H1 (cell line): ENCODE measurements at regions not wholly inside any gene's neighbourhood (a gene's known extent, or its start where the extent isn't known, plus 50 kb on each side); places are given as distances from the start of the nearest gene placed in this dataset.

ENCODE experiments used
- CTCF ChIA-PET: fragments of 300-600 bp; sonication (Branson Sonifier 250); formaldehyde crosslinking; loops from one replicate; lab custom pipeline; 2021; ENCODE audit not compliant: partially characterized antibody; lab: Charles Lee
- POLR2A ChIA-PET: fragments of 300-600 bp; sonication (Branson Sonifier 250); formaldehyde crosslinking; loops from one replicate; lab custom pipeline; 2021; ENCODE audit warnings: inconsistent platforms; ENCODE audit not compliant: partially characterized antibody; lab: Charles Lee
- DNase-seq, 2 experiments: peaks; one replicate each; pipeline versions ENCODE4 v3.0.0 to v3.0.0-alpha.2; 2010 to 2022; ENCODE audit warnings: low spot score in 2 of 2, low read depth in 1 of 2, mixed read lengths in 1 of 2
- FAIRE-seq: peaks from 2 replicates; lab custom pipeline; 2011; peaks lifted over from hg19 to GRCh38; lab: Jason Lieb, UNC
- H2AFZ ChIP-seq: 2 replicates; pipeline ENCODE4 v1.8.1; 2012; ENCODE audit warnings: low read length, inconsistent platforms
- H2AK5ac ChIP-seq: 2 replicates; pipeline ENCODE4 v1.6.1; 2013; ENCODE audit warnings: low read depth, low read length
- H2BK120ac ChIP-seq: replicated peaks from 2 replicates; pipeline ENCODE3; 2013; ENCODE audit warnings: low read depth, low read length, inconsistent platforms
- H2BK12ac ChIP-seq: 2 replicates; pipeline ENCODE4 v1.6.1; 2013; ENCODE audit warnings: low read depth, low read length
- H2BK15ac ChIP-seq: 2 replicates; pipeline ENCODE4 v1.6.1; 2013; ENCODE audit warnings: low read length
- H2BK20ac ChIP-seq: 2 replicates; pipeline ENCODE4 v1.6.1; 2013; ENCODE audit warnings: low read length
- H2BK5ac ChIP-seq: 2 replicates; pipeline ENCODE4 v1.6.1; 2013; ENCODE audit warnings: low read depth, low read length
- H3K14ac ChIP-seq: 2 replicates; pipeline ENCODE4 v1.6.1; 2013; ENCODE audit warnings: inconsistent platforms; ENCODE audit not compliant: insufficient read length
- H3K18ac ChIP-seq: 2 replicates; pipeline ENCODE4 v1.6.1; 2013; ENCODE audit warnings: low read length; ENCODE audit errors: extremely low read depth
- H3K23ac ChIP-seq: 2 replicates; pipeline ENCODE4 v1.6.1; 2013; ENCODE audit warnings: inconsistent platforms; ENCODE audit not compliant: insufficient read length
- H3K23me2 ChIP-seq: 2 replicates; pipeline ENCODE4 v1.6.1; 2013; ENCODE audit warnings: low read depth, low read length
- H3K27ac ChIP-seq: 2 replicates; pipeline ENCODE4 v1.6.1; 2011; ENCODE audit warnings: low read depth, low read length, inconsistent platforms
- H3K27me3 ChIP-seq, 4 experiments: replicated peaks in 1 of 4; 1 replicate in 1 of 4; 2 replicates in 3 of 4; pipeline versions ENCODE4 v1.6.1 to v1.8.1; 2011 to 2013; ENCODE audit warnings: low read length in 3 of 4, mild to moderate bottlenecking in 3 of 4, inconsistent platforms in 2 of 4, mixed read lengths in 2 of 4, moderate library complexity in 1 of 4; ENCODE audit not compliant: control insufficient read depth in 3 of 4, insufficient read depth in 3 of 4; ENCODE audit errors: extremely low read depth in 1 of 4
- H3K36me3 ChIP-seq, 4 experiments: 2 replicates each; pipeline versions ENCODE4 v1.6.1 to v1.8.1; 2011 to 2013; ENCODE audit warnings: mild to moderate bottlenecking in 4 of 4, low read length in 3 of 4, moderate library complexity in 2 of 4, control low read depth in 1 of 4, inconsistent platforms in 1 of 4; ENCODE audit not compliant: insufficient read depth in 4 of 4, control insufficient read depth in 2 of 4
- H3K4ac ChIP-seq: replicated peaks from 2 replicates; pipeline ENCODE3; 2013; ENCODE audit warnings: low read length, low read depth, mixed read lengths, inconsistent platforms; ENCODE audit not compliant: insufficient read length
- H3K4me1 ChIP-seq, 4 experiments: replicated peaks in 1 of 4; 1 replicate in 1 of 4; 2 replicates in 3 of 4; pipeline versions ENCODE4 v1.6.1 to v1.8.1; 2011 to 2013; ENCODE audit warnings: low read length in 3 of 4, inconsistent platforms in 2 of 4, mixed read lengths in 1 of 4; ENCODE audit not compliant: insufficient read depth in 4 of 4, control insufficient read depth in 3 of 4
- H3K4me2 ChIP-seq, 2 experiments: 2 replicates each; pipeline versions ENCODE4 v1.6.1 to v1.8.1; 2011 to 2013; ENCODE audit warnings: low read depth in 2 of 2, low read length in 2 of 2, control low read depth in 1 of 2, inconsistent platforms in 1 of 2, mild to moderate bottlenecking in 1 of 2; ENCODE audit not compliant: insufficient read depth in 1 of 2
- H3K4me3 ChIP-seq, 4 experiments: fragments of 200-600, 300-600 bp in 1 of 4; sonication (generic), shearing (Covaris generic), sonication (Bioruptor Twin) in 1 of 4; 2 replicates each; pipeline versions ENCODE4 v1.5.1 to v1.8.1; 2011 to 2016; ENCODE audit warnings: low read length in 4 of 4, low read depth in 3 of 4, control low read depth in 2 of 4, inconsistent platforms in 2 of 4, mild to moderate bottlenecking in 2 of 4, mixed read lengths in 1 of 4, moderate library complexity in 1 of 4; ENCODE audit not compliant: insufficient read depth in 2 of 4; ENCODE audit errors: extremely low read depth in 1 of 4
- H3K56ac ChIP-seq: replicated peaks from 2 replicates; pipeline ENCODE3; 2013; ENCODE audit warnings: low read depth, mild to moderate bottlenecking, mixed read lengths, low read length, inconsistent platforms; ENCODE audit not compliant: insufficient read length
- H3K79me1 ChIP-seq: 2 replicates; pipeline ENCODE4 v1.6.1; 2013; ENCODE audit warnings: low read depth, low read length, control low read depth
- H3K79me2 ChIP-seq, 2 experiments: 2 replicates each; pipeline versions ENCODE4 v1.6.1 to v1.8.1; 2012 to 2013; ENCODE audit warnings: low read length in 2 of 2, mild to moderate bottlenecking in 2 of 2, inconsistent platforms in 1 of 2; ENCODE audit not compliant: insufficient read depth in 2 of 2, control insufficient read depth in 1 of 2
- H3K9ac ChIP-seq, 4 experiments: replicated peaks in 1 of 4; 1 replicate in 1 of 4; 2 replicates in 3 of 4; pipeline versions ENCODE4 v1.6.1 to v1.8.1; 2011 to 2013; ENCODE audit warnings: low read depth in 3 of 4, low read length in 3 of 4, control low read depth in 2 of 4, mild to moderate bottlenecking in 2 of 4, moderate library complexity in 2 of 4, inconsistent platforms in 1 of 4; ENCODE audit errors: extremely low read depth in 1 of 4
- H3K9me3 ChIP-seq, 2 experiments: 2 replicates each; pipeline versions ENCODE4 v1.6.1 to v1.8.1; 2012 to 2013; ENCODE audit warnings: mild to moderate bottlenecking in 2 of 2, moderate library complexity in 2 of 2, control low read depth in 1 of 2, inconsistent platforms in 1 of 2, low read depth in 1 of 2, low read length in 1 of 2, mixed read lengths in 1 of 2; ENCODE audit not compliant: insufficient read depth in 2 of 2
- H4K20me1 ChIP-seq, 2 experiments: replicated peaks in 1 of 2; 2 replicates each; pipeline versions ENCODE3 to v1.8.1; 2011 to 2013; ENCODE audit warnings: inconsistent platforms in 2 of 2, low read length in 2 of 2, mild to moderate bottlenecking in 1 of 2; ENCODE audit not compliant: insufficient read depth in 2 of 2, control insufficient read depth in 1 of 2
- H4K5ac ChIP-seq: 2 replicates; pipeline ENCODE4 v1.6.1; 2013; ENCODE audit warnings: low read length, low read depth, mixed read lengths, inconsistent platforms; ENCODE audit not compliant: insufficient read length
- H4K8ac ChIP-seq: 2 replicates; pipeline ENCODE4 v1.8.0; 2013; ENCODE audit warnings: mild to moderate bottlenecking, moderate library complexity, low read length, inconsistent platforms; ENCODE audit not compliant: insufficient read depth; ENCODE audit errors: extremely low read depth
- H4K91ac ChIP-seq: replicated peaks from 2 replicates; pipeline ENCODE3; 2013; ENCODE audit warnings: low read length, mixed read lengths, inconsistent platforms; ENCODE audit not compliant: insufficient read length
- ASH2L ChIP-seq: fragments of 200-600, 300-600 bp; sonication (generic); IDR thresholded peaks from one replicate; pipeline ENCODE4 v1.7.1; 2017; ENCODE audit warnings: low read length
- BCL11A ChIP-seq, 2 experiments: IDR thresholded peaks; one replicate each; pipeline ENCODE4 v1.6.1; 2011; ENCODE audit warnings: low read depth in 2 of 2, low read length in 2 of 2, mild to moderate bottlenecking in 2 of 2
- CBX5 ChIP-seq: fragments of 300-800, 300-1000 bp; sonication (generic); IDR thresholded peaks from 2 replicates; pipeline ENCODE4 v1.7.1; 2016; ENCODE audit warnings: antibody characterized with exemption, low read length, low read depth
- JUND ChIP-seq: IDR thresholded peaks from 2 replicates; pipeline ENCODE4 v1.6.1; 2011; ENCODE audit warnings: mild to moderate bottlenecking, improper control_type of control experiment, low read length
- KDM1A ChIP-seq: fragments of 200-600, 300-600 bp; sonication (generic); IDR thresholded peaks from 2 replicates; pipeline ENCODE4 v1.7.1; 2016; ENCODE audit warnings: mild to moderate bottlenecking, low read length, borderline replicate concordance
- KDM4A ChIP-seq: IDR thresholded peaks from one replicate; pipeline ENCODE4 v1.7.1; 2012; ENCODE audit warnings: low read depth, mild to moderate bottlenecking, moderate library complexity, low read length, inconsistent platforms; ENCODE audit not compliant: severe bottlenecking
- POU5F1 ChIP-seq: IDR thresholded peaks from 2 replicates; pipeline ENCODE4 v1.6.1; 2011; ENCODE audit warnings: low read depth, mild to moderate bottlenecking, low read length, moderate library complexity
- SAP30 ChIP-seq: fragments of 300-600 bp; sonication (generic); IDR thresholded peaks from 2 replicates; pipeline ENCODE4 v1.7.1; 2012; ENCODE audit warnings: low read length, moderate library complexity, mild to moderate bottlenecking, inconsistent platforms; ENCODE audit not compliant: insufficient read depth, insufficient replicate concordance
- SIN3A ChIP-seq, 2 experiments: IDR thresholded peaks in 1 of 2; conservative IDR thresholded peaks in 1 of 2; 2 replicates each; pipeline ENCODE4 v1.6.1; 2011 to 2012; ENCODE audit warnings: low read length in 2 of 2, improper control_type of control experiment in 1 of 2, low read depth in 1 of 2, mild to moderate bottlenecking in 1 of 2
- SIRT6 ChIP-seq: IDR thresholded peaks from one replicate; pipeline ENCODE4 v1.7.1; 2012; ENCODE audit warnings: low read length, inconsistent platforms
- SUZ12 ChIP-seq: fragments of 200-600 bp; sonication (generic); IDR thresholded peaks from 2 replicates; pipeline ENCODE4 v1.6.1; 2012; ENCODE audit warnings: mild to moderate bottlenecking, inconsistent platforms, low read length, moderate library complexity, mixed read lengths
- TCF12 ChIP-seq: IDR thresholded peaks from 2 replicates; pipeline ENCODE4 v1.6.1; 2011; ENCODE audit warnings: low read depth, mild to moderate bottlenecking, low read length
- ZNF274 ChIP-seq: IDR thresholded peaks from 2 replicates; pipeline ENCODE4 v1.7.0; 2012; ENCODE audit warnings: low read length, borderline replicate concordance; ENCODE audit errors: extremely low read depth
- WGBS, 2 experiments: shearing (Covaris generic) in 1 of 2; methylation state at CpG; one replicate each; pipeline versions ENCODE4 v1.1.6 to v1.1.7; 2013 to 2015; ENCODE audit warnings: low lambda C conversion rate in 2 of 2, mixed read lengths in 2 of 2, inconsistent platforms in 1 of 2, low coverage in 1 of 2, missing lambda C conversion rate in 1 of 2; ENCODE audit not compliant: insufficient replicate concordance in 2 of 2, insufficient coverage in 1 of 2, insufficient read length in 1 of 2; ENCODE audit errors: extremely low coverage in 1 of 2, missing lambda C conversion rate in 1 of 2; 5-methylcytosine and 5-hydroxymethylcytosine counted together
- TF ChIP-seq, protein P1 (sequence below): IDR thresholded peaks from 2 replicates; pipeline ENCODE4 v1.6.1; 2012; ENCODE audit warnings: inconsistent platforms

DNA sequence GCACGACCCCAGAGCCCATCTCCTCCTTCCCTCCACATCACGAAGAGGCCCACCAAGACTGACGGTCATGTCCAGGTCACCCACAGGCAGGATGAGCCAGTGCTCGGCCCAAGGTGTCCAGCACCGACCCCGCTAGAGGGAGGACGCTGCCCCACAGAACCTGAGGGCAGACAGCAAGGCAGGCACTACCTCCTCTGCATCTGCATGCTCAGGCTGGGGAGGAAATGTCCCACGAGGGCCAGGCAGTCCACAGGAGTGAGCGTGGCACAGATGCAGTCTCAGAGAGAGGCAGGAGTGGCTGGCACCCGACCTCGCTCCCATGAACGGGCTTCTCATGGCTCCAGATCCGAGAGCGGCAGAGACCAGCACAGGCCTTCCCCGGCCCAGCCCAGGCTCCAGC is 133.2 kb downstream of the TUBA3C start:
- H4K5ac ChIP-seq: no peak overlapping the region
- FAIRE-seq: no peak
- H3K9me3 ChIP-seq: peaks cover 73 to 87% of the 10 kb centered on the region in 2 experiments

More for the DNA sequence above, 133.2 kb downstream of the TUBA3C start:
- no peak for TF ChIP-seq SAP30
- TF ChIP-seq TCF12: no peak
- TF ChIP-seq CBX5: no peak
- TF ChIP-seq ZNF274: no peak
- no peak for TF ChIP-seq BCL11A (IDR thresholded peaks at IDR 0.05; ENCODE audit: low read depth in 2 of 2, low read length in 2 of 2)
- TF ChIP-seq ASH2L: no peak
- no peak for TF ChIP-seq POU5F1
- TF ChIP-seq KDM1A: no peak
- no peak for TF ChIP-seq SIRT6
- TF ChIP-seq JUND: no peak
- no peak for TF ChIP-seq KDM4A
- no peak for TF ChIP-seq SIN3A (conservative IDR thresholded peaks at IDR 0.05 in 1 of 2, IDR thresholded peaks at IDR 0.05 in 1 of 2; ENCODE audit: low read depth in 1 of 2, low read length in 2 of 2)
- no peak for TF ChIP-seq SUZ12
- TF ChIP-seq, protein P1, sequence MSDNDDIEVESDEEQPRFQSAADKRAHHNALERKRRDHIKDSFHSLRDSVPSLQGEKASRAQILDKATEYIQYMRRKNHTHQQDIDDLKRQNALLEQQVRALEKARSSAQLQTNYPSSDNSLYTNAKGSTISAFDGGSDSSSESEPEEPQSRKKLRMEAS: no peak
- TF ChIP-seq, all 59 proteins: peak for 0
- no peak overlapping the region for H3K23ac ChIP-seq
- no peaks in the 10 kb centered on the region for H4K20me1 ChIP-seq
- H3K27ac ChIP-seq: no peak overlapping the region
- no peak overlapping the region for H3K56ac ChIP-seq
- ChIA-PET CTCF (no interaction called here), POLR2A (no interaction called here)
- H2BK20ac ChIP-seq: no peak overlapping the region
- no peak overlapping the region for H3K9ac ChIP-seq
- H3K27me3 ChIP-seq: no peaks in the 10 kb centered on the region
- H3K4ac ChIP-seq: no peak overlapping the region
- no peak overlapping the region for H3K18ac ChIP-seq
- H2AK5ac ChIP-seq: no peak overlapping the region
- H3K14ac ChIP-seq: no peak overlapping the region
- no peak overlapping the region for H2AFZ ChIP-seq
- no peaks in the 10 kb centered on the region for H3K4me1 ChIP-seq
- no peak overlapping the region for H4K8ac ChIP-seq
- no peak overlapping the region for H2BK120ac ChIP-seq
- no peak overlapping the region for H2BK12ac ChIP-seq
- no peak overlapping the region for H3K4me2 ChIP-seq
- H3K79me2 ChIP-seq: no peaks in the 10 kb centered on the region
- no peak for DNase-seq
- no peaks in the 10 kb centered on the region for H3K79me1 ChIP-seq
- H4K91ac ChIP-seq: no peak overlapping the region
- WGBS, 2 experiments: 84% methylated on average over 13 of the region's 15 CpGs; no CpG with 5 or more reads in 1 of the 2 experiments
- no peak overlapping the region for H2BK5ac ChIP-seq
- no peaks in the 10 kb centered on the region for H3K23me2 ChIP-seq
- no peak overlapping the region for H2BK15ac ChIP-seq
- H3K4me3 ChIP-seq: no peak overlapping the region
- H3K36me3 ChIP-seq: no peaks in the 10 kb centered on the region
